HG03378 (cell line): ENCODE measurements at regions not wholly inside any gene's neighbourhood (a gene's known extent, or its start where the extent isn't known, plus 50 kb on each side); places are given as distances from the start of the nearest gene placed in this dataset.

Experiments used
- ATAC-seq: cut with Tn5 transposase; IDR thresholded peaks from one replicate; pipeline ENCODE4 v1.9.1; 2021; ENCODE audit warnings: mild to moderate bottlenecking, moderate library complexity; ENCODE audit not compliant: unreplicated experiment

DNA sequence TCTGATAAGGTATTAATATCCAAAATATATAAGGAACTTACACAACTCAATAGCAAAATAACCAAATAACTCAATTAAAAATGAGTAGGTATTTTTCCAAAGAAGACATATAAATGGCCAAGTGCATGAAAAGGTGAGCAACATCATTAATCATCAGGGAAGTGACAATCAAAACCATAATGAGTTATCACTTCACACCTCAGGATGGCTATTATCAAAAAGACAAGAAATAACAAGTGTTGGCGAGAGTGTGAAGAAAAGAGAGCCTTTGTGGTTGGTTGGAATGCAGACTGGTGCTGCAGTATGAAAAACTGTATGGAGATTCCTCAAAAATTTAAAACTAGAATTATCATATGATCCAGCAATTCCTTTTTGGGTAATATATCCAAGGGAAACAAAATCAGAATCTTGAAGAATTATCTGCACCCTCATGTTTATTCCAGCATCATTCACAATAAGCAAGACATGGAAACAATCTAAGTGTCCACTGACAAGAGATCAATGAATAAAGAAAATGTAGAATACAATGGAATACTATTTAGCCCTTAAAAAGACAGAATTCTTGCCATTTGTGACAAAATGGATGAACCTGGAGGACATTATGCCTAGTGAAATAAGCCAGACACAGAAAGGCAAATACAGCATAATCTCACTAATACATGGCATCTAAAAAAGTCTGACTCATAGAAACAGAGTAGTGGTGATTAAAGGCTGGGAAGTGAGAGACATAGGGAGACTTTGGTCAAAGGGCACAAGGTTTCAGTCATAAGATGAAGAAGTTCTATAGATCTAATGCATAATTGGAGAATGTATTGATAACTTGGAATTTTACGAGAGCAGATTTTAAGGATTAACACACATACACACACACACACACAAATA lies 175.6 kb downstream of the FOXA2 start:
- ATAC-seq, result no peak

DNA sequence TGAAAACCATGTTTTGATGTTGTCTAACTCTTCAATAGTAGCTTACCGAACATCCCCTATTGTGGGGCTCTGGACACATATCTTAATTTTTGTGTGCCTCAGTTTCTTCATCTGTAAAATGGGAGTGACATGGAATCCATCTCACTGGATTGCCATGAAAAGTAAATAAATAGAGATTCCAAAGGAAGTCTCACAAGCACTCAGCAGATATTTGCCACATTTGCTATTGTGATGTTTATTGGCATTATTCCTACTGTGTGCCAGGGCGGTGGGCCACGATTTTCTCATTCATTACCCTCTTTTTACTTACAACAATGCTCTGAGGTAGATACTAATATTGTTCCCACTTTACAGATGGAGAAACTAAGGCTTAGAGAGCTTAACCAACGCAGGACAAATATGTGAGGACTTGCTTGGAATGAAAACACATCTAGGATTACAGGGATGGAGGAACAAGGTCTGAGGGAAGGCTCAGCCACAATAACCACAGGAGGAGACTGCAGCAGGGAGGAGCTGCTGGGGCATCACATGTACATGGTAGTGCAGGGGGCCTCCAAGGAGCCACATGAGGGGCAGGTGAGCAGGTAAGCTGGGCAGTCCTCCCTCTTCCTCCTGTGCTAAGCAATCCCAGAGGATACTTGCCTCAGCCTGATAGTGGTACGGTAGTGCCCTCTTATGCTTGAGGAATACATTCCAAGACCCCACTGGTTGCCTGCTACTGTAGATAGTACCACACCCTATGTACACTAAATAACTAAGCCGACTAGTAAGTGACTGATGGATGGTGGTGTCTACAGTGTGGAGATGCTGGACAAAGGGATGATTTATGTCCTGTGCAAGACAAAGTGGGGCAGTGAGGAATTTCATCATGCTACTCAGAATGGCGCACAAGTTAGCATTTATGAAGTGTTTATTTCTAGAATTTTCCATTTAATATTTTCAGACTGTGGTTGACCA lies 176.9 kb downstream of the FOXA2 start:
- ATAC-seq, result no peak

DNA sequence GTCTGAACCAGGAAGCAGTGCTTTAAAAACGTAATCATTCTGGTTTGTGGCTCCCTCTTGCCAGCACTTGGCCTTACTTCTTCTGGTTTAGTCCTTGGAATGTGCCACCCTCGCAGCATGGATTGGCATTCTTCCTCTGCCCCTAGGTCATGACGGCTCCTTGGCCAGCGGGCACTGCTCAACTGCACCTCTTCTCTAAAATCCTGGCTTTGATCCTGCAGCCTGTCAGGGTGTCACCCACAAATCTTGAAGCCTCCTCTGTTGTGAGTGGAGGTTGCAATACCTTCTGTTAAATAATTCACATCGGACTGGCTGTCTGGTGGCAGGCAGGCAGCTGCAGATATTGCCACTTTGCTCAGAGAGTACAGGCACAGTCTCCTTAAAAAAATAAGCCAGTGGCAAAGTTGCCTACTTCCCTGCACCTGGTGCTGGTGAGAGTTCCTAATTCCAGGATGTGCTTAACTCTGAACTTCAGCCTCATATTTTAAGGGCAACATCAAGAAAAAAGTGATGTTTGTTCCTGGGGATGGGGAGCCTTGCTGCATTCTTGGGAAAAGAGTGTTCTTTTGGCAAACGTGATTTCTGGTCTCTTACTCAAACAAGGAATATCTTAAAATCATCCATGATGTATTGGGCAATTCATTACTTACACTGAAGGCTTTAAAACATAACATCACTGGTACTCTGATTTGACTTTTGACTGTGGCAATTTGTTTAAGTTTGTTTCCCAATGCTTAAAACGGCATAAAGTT lies 179.8 kb downstream of the FOXA2 start:
- ATAC-seq, result no peak

GRCh38 chr20:22403632-22404361 lies 180.6 kb downstream of the FOXA2 start:
- ATAC-seq, result no peak

GRCh38 chr20:22403022-22403631 lies 181.2 kb downstream of the FOXA2 start:
- ATAC-seq, result no peak

DNA sequence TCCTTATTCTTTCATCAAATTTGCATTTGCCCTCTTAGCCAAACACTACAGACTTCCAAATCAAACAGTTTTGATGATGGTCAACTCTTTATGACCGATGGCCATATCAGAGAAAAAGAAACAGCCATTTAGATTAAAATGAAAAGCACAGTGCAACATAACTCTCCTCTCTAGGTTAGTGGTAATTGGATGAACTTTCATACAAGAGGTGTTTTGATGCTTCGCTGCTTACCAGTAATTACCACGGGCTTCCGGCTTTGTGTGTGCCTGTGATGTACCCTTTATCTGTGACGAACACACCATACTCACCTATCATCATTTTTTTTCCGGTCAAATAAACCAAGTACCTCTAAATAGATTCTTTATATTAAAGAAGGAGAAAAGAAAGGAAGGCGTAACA lies 181.8 kb downstream of the FOXA2 start:
- ATAC-seq, result no peak

DNA sequence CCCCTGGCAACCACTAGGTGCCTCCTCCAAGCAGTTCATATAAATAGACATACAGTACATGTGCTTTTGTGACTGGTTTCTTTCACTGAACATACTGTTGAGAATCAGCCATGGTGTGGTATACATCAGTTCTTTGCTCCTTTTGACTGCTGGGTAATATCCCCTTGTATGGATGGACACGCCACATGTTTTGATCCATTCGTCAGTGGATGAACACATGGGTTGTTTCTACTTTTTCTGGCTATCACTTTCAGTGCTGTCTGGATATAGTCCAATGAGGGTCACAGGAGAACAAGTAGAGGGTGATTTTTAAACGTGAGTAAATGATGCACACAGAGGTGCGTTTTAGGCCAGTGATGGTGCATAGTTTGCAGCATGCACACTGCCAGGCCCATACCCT lies 183.9 kb downstream of the FOXA2 start:
- no peak for ATAC-seq

- no peak for ATAC-seq
These were observed 189.8 kb downstream of the FOXA2 start for GRCh38 chr20:22394583-22394982.

- no peak for ATAC-seq
These were observed 193.8 kb downstream of the FOXA2 start for GRCh38 chr20:22390543-22390903.

- no peak for ATAC-seq
These were observed 194.4 kb downstream of the FOXA2 start for GRCh38 chr20:22389836-22390542.

DNA sequence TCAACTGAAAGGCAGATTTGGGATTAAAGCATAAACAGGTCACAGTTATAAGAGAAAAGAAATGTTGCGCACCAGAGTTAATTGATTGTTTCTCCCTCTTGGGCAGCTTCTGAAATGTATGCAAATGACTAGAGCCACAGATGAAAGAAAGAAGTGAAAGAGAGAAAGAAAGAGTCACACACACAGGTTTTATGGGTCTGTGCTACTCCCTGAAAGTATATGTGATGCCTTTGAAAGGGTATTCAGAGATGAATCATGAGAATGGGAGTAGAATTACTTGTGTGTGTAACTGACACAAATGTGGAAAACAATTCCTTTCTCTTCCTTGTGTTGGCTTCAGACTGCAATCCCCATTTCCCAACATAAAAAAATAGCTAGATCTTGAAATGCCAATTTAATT lies 196.9 kb downstream of the FOXA2 start:
- no peak for ATAC-seq

- ATAC-seq, result no peak
These were observed 198.1 kb downstream of the FOXA2 start for GRCh38 chr20:22386306-22386623.

GRCh38 chr20:22385602-22386305 lies 198.6 kb downstream of the FOXA2 start:
- ATAC-seq, result no peak

- ATAC-seq, result no peak
These were observed 199.4 kb downstream of the FOXA2 start for GRCh38 chr20:22384978-22385377.

DNA sequence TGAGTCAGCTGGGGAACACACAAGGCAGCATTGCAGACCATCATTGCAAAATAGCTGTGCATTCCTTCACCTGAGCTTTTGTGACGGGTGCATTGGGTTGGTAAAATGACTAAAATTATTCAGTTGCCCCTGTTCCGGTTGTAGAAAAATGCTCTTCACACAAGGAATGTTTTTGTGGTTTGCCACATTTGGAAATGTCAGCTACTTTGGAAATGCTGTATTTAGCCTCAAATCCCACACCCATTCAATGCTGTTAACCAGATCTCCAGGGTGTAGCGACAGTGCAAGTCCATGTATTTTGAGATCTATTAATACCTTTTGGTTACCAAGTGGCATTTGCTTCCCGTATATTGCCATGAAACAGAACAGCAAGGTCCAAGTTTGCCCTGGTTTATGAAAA lies 201.2 kb downstream of the FOXA2 start:
- ATAC-seq, result no peak

- ATAC-seq, result no peak
These were observed 201.6 kb downstream of the FOXA2 start for GRCh38 chr20:22382742-22383141.

GRCh38 chr20:22381812-22382416 lies 202.5 kb downstream of the FOXA2 start:
- no peak for ATAC-seq

- no peak for ATAC-seq
These were observed 204.9 kb downstream of the FOXA2 start for GRCh38 chr20:22379472-22379871.
